Left ventricle myocardium inferior (tissue), 1 donor: ENCODE measurements at regions not wholly inside any gene's neighbourhood (a gene's known extent, or its start where the extent isn't known, plus 50 kb on each side); places are given as distances from the start of the nearest gene placed in this dataset.

Source experiments
- DNase-seq: peaks from one replicate; pipeline ENCODE4 v3.0.0-alpha.2; 2020
- H3K27ac ChIP-seq: fragments of 200-600 bp; replicated peaks from 2 replicates; pipeline ENCODE4 v1.8.0; 2021
- H3K27me3 ChIP-seq: fragments of 200-600 bp; 2 replicates; pipeline ENCODE4 v1.8.0; 2021; ENCODE audit warnings: low read depth
- H3K36me3 ChIP-seq: fragments of 200-600 bp; 2 replicates; pipeline ENCODE4 v1.8.0; 2021
- H3K4me1 ChIP-seq: fragments of 200-600 bp; 2 replicates; pipeline ENCODE4 v1.8.0; 2021
- H3K4me3 ChIP-seq: fragments of 200-600 bp; 2 replicates; pipeline ENCODE4 v1.8.0; 2021; ENCODE audit warnings: mild to moderate bottlenecking, moderate library complexity
- H3K9me3 ChIP-seq: fragments of 200-600 bp; replicated peaks from 2 replicates; pipeline ENCODE4 v1.8.0; 2021
- CTCF ChIP-seq: fragments of 200-600 bp; IDR thresholded peaks from 2 replicates; pipeline ENCODE4 v1.8.0; 2021; ENCODE audit warnings: antibody characterized with exemption, mild to moderate bottlenecking, borderline replicate concordance
- intact Hi-C: fragments of 100-400 bp; cut with micrococcal nuclease; formaldehyde crosslinking; loops from one replicate; pipeline ENCODE4 v1.11.0; 2022
- donor health status: DM: no; HTN: yes; CAD: no; lungs with severe emphysema.

GRCh38 chr10:121182219-121182618 is 331.1 kb downstream of the WDR11 start:
- TF ChIP-seq CTCF: no peak
- Histone ChIP-seq H3K4me1 (no peaks in the 10 kb centered on the region), H3K36me3 (no peaks in the 10 kb centered on the region), H3K4me3 (no peak overlapping the region), H3K27ac (no peak overlapping the region), H3K9me3 (no peaks in the 10 kb centered on the region), H3K27me3 (peaks cover 13% of the 10 kb centered on the region)
- no peak for DNase-seq
- intact Hi-C loops: no loop called here

GRCh38 chr10:121183236-121183635 is 332.1 kb downstream of the WDR11 start:
- Histone ChIP-seq H3K36me3 (no peaks in the 10 kb centered on the region), H3K4me3 (no peak overlapping the region), H3K9me3 (no peaks in the 10 kb centered on the region), H3K4me1 (no peaks in the 10 kb centered on the region), H3K27ac (no peak overlapping the region), H3K27me3 (peaks cover 12% of the 10 kb centered on the region)
- no peak for DNase-seq
- no peak for TF ChIP-seq CTCF
- intact Hi-C loops: no loop called here

- intact Hi-C loops: no loop called here
- no peak for DNase-seq
- Histone ChIP-seq H3K9me3 (no peaks in the 10 kb centered on the region), H3K27me3 (peaks cover 12% of the 10 kb centered on the region), H3K36me3 (no peaks in the 10 kb centered on the region), H3K4me1 (no peaks in the 10 kb centered on the region), H3K4me3 (no peak overlapping the region), H3K27ac (no peak overlapping the region)
- TF ChIP-seq CTCF: no peak
These were observed 332.5 kb downstream of the WDR11 start for GRCh38 chr10:121183707-121184106.

- Histone ChIP-seq H3K4me1 (no peaks in the 10 kb centered on the region), H3K9me3 (no peaks in the 10 kb centered on the region), H3K27me3 (peaks cover 12% of the 10 kb centered on the region), H3K27ac (no peak overlapping the region), H3K36me3 (no peaks in the 10 kb centered on the region), H3K4me3 (no peak overlapping the region)
- no peak for DNase-seq
- TF ChIP-seq CTCF: no peak
- intact Hi-C loops: no loop called here
These were observed 334.8 kb downstream of the WDR11 start for GRCh38 chr10:121185816-121186455.

GRCh38 chr10:121187391-121187790 is 336.2 kb downstream of the WDR11 start:
- intact Hi-C loops: no loop called here
- H3K27ac ChIP-seq: no peak overlapping the region
- no peak for DNase-seq
- peaks cover 9% of the 10 kb centered on the region for H3K27me3 ChIP-seq
- H3K36me3 ChIP-seq: no peaks in the 10 kb centered on the region
- no peak for TF ChIP-seq CTCF
- no peaks in the 10 kb centered on the region for H3K9me3 ChIP-seq
- H3K4me1 ChIP-seq: no peaks in the 10 kb centered on the region
- H3K4me3 ChIP-seq: no peak overlapping the region
